HG03280 (cell line): ENCODE measurements at regions not wholly inside any gene's neighbourhood (a gene's known extent, or its start where the extent isn't known, plus 50 kb on each side); places are given as distances from the start of the nearest gene placed in this dataset.
"Not testable (repeated sequence)": the region's sequence is repeated elsewhere in the genome, so short reads cannot be mapped to it uniquely, and the experiment has no call there.

Experiments
- ATAC-seq: cut with Tn5 transposase; IDR thresholded peaks from one replicate; pipeline ENCODE4 v1.9.1; 2021; ENCODE audit warnings: mild to moderate bottlenecking, moderate library complexity; ENCODE audit not compliant: unreplicated experiment

DNA sequence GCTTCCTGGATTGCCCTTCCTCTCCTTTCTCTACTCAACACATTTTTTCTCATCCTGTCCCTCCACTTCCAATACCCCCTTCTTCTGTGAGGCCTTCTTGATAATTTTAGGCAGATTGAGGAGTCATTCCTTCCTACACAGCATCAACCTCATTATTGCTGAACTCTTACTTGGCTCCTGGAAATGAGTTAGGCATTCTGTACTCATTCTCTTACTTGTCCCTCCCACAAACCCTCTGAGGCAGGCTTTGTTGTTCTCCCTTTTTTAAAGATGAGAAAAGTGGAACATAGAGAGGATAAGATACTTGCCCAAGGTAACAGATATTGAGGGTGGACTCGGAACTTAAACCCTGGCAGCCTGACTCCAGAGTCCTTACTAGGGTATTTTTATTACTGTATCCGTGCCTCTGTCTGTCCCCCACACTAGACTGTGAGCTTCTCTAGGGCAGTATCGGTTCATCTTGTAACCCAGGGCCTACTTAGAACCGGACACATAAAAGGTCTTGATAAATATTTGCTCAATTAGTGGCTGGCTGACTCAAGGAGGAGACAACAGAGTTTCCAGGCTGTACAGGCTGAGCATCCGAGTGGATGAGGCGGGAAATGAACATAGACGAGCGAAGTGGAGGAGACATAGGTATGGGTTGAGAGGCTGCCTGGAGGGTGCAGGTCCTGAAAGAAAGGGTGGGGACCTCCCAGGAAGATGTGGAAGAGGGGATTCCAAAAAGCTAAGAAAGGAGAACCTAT, 148.7 kb upstream of the ATP2B2 start:
- no peak for ATAC-seq

DNA sequence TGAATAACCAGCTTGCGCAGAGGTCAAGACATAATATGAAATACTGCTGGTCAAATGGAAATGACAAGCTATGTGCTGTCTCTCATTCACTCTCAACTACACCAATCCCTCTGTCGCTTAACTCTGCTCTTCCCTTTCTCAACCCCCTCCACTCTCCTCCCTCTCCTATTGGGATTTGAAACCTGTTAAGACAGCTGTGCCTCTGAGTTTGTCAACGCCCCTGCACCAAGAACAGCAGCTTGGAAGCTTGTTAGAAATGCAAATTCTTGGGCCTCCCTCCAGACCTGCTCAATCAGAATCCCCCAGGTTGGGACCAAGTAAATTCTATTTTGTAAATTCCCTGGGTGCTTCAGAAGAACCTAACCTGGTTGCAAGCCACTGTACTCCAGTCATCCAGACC, 149.7 kb upstream of the ATP2B2 start:
- ATAC-seq: no peak

DNA sequence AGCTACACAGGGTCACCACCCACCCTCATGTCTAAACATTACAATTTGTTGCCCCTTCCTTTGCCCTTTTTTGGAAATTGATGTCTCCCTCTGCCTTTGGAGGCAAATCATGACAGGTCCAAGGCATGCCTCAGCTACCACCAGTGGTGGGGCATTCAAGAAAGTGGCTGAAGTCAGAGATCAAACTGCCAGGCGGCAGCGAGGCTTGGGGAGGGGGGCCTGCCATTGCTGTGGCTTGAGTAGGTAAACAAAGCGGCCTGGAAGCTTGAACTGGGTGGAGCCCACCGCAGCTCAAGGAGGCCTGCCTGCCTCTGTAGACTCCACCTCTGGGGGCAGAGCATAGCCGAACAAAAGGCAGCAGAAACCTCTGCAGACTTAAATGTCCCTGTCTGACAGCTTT, 152.0 kb upstream of the ATP2B2 start:
- not testable (repeated sequence) for ATAC-seq

DNA sequence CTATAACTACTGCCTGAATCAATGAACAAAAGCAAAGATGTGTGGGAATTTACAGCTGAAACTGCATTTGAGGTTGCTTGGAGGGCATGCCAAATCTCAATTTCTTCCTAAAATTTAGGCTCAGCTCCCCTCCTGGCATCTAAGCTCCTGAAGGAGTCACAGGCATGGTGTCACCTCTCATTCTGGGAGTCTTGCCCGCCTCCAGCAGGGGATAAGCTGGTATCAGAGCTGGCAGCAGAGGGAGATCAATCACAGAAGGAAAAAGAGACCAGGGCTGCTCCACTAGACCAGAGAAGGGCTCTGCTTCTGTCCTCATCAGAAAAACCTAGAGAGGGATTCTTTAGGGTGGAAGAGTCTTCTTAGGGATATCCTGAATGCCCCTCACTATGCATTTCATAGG, 150.4 kb upstream of the SLC6A11 start:
- no peak for ATAC-seq

DNA sequence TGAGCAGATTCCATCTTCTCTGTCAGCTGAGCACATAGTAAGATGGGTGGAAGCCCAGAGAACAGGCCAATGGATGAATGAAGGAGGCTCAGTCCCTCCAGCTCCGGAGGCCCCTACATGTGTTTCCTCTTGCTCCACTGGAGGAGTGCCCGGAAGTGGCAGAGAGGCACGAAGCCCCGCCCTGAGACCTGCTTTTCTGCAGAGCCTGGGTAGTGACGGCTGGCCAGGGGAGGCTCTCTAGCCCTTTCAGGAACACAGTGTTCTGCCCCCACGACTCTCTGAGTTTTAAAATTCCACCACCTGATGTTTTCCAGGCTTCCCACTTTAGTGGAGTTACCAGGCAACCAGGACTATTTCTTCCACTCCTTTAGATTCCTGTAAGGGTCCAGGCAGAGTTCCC, 149.4 kb upstream of the SLC6A11 start:
- ATAC-seq: no peak

DNA sequence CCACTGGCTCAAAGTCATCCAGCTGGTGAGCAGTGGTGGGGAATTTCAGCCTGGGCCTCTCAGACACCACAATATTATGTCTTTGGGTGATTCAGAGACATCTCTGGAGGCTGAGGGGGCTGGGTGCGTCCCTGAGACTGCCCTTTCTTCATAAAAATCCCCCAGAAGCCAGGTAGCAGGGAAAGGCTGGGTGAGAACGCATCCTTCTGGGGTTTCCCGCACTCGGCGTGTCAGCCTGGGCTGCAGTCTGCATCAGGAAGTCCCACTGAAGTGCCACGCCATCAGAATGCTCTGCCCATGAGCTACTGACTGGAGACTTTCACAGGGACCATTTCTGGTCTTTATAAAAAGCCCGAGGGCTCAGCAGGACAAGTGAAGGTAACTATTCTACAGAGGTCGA, 148.8 kb upstream of the SLC6A11 start:
- no peak for ATAC-seq

DNA sequence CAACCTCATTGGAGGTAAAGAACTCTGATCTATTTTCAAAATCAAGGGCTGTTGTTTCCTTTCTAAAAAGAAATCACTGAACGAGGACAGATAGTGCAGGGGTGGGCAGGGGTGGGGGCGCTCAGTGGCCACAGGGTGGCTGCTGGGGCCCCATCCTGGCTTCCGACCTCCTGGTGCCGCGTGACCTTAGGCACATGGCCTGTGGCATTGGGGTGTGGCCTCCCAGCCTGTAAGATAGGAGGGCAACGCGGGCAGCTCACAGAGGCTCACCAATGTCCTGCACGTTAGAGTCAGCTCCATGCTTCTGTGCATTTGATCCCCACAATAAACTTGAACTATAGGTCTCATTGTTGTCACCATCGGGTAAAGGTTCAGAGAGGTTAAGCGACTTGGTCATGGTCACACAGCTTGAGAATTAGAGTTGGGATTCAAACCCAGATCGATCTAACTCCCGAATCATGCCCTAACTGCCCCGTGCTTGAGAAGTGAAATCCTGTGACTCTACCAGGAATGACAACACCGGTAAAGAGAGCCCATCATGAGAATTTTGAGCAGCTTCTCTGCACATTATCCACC, 148.0 kb upstream of the SLC6A11 start:
- ATAC-seq: no peak

DNA sequence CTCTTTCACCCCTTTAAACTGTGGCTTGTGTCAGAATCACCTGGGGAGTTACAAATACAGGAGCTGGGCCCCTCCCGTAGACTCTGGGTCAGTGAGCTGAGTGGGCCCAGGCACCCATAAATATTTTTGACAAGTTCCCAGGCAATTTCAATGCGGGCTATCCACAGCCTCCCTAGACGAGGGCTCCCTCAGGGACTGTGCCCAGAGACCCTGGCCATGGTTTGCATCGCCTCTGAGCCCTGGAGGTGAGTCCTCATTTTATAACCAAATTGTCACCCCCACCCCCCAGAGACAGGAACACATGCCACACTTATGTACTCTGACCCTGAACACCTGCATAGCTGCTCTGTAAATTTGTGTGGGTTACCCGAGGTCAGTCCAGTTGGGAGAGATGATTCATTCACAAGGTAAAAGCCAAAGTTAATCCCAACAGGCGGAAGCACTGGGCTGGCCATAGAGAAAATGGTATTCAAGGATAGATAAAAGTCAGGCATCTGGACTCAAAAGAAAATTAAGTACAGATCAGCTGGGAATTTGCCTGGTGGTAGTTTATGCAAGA, 146.5 kb upstream of the SLC6A11 start:
- ATAC-seq: no peak

DNA sequence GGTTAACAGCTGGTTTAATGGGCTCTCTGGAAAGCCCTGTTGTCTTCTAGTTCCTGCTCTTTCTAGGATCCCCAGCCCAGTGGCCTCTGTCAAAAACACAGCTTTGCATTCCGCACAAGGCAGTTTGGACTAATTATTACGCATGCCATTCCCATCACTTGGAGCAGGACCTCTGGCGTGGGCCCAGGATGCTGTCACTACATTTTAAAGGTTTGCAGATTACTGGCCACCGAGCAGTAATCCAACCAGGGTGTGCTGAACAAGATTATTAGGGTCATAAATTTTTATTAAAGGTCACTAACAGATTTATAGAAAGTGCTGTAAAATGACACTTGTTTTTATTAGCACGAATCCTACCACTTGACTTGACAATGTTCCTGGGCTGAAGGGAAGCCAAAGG, 143.6 kb upstream of the SLC6A11 start:
- ATAC-seq: no peak

DNA sequence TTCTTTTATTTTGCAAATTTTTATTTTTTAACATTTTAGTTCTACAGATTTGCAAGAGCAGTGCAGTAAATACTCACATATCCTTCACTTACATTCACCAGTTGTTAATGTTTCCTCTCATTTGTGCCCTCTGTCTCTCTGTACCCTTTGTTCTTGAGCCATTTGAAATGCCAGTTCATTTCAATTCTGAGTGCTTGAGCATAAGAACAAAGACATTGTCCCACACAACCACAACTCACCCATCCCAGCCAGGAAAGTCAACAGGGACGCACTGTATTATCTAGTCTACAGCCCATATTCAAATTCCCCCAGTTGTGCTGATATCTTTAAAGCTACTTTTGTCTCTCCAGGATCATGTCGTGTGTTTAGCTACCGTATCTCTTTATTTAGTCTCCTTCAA, 141.4 kb upstream of the SLC6A11 start:
- ATAC-seq: no peak

DNA sequence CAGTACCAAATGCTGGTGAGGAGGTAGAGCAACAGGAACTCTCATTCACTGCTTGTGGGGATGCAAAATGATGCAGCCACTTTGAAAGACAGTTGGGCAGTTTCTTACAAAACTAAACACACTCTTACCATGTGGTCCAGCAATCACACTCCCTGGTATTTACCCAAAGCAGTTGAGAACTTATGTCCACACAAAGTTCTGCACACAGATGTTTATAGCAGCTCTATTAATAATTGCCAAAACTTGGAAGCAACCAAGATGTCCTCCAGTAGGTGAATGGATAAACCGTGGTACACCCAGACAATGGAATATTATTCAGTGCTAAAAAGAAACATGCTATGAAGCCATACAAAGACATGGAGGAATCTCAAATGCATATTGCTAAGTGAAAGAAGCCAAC, 139.1 kb upstream of the SLC6A11 start:
- no peak for ATAC-seq

DNA sequence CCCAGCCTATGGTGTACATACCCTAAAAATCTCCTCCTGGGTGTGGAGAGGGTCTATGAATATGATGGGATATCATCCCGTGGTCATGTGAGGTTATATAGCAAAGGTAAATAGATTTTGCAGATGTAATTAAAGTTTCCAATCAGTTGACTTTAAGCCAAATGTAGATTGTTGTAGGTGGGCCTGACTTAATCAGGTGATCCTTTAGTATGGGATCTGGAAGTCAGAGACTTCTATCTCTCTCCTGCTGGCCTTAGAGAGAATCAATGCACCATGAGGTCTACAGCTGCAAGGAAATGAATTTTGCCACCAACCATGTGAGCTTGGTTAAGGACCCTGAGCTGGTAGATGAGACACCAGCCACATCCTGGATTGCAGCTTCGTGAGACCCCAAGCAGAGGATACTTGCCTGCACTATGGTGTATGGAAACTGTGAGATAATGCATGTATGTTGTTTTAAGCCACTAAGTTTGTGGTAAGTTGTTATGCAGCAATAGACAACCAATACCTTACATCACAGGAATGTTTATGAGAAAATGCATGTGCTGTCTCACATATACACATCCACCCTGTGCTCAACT, 137.1 kb upstream of the SLC6A11 start:
- no peak for ATAC-seq

DNA sequence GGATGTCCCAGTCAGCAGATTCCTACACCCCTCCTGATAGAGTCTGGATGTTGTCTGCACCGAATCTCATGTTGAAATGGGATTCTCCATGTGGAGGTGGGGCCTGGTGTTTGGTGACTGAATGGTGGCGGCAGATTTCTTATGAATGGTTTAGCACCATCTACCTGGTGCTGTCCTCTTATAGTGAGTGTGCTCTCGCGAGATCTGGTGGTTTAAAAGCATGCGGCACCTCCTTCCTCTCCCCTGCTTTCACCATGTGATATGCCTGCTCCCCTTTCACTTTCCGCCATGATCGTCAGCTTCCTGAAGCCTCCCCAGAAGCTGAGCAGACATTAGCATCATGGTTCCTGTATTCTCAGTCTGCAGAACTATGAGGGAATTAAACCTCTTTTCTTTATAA, 135.2 kb upstream of the SLC6A11 start:
- ATAC-seq: no peak

DNA sequence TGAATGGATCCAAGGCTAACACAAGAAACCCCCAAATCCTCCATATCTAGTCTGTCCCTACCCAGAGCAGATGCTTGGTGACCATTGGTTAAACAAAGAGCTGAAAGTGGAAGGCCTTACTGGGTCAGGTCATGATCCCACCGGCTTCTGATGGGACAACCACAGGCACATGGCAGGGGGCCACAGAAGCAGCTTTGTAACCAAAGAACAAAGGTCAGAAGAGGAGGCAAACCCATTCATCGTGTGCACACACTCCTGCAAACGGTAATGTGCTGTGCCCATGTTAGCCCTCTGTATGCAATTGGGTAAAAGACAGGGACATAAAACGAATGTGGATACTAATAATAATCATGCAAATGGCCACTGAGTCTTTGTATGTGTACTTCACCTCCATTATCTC, 133.3 kb upstream of the SLC6A11 start:
- no peak for ATAC-seq

DNA sequence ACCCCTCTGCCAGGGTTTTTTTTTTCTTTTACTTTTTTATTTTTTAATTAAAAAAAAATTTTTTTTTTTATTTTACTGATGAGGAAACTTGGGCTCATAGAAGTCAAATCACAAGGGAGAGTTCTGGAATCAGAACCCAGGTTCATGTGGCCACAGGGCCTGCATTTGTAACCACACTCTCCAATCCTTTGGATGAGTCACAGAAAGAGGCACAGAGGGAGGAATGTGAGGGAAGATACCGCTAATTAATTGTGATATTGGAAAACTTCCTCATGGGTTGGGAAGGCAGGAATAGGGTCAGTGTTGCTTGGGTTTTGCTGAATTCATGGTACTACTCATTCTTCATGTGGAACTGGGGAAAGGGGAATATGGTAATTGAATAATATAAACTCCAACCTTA, 132.9 kb upstream of the SLC6A11 start:
- no peak for ATAC-seq

DNA sequence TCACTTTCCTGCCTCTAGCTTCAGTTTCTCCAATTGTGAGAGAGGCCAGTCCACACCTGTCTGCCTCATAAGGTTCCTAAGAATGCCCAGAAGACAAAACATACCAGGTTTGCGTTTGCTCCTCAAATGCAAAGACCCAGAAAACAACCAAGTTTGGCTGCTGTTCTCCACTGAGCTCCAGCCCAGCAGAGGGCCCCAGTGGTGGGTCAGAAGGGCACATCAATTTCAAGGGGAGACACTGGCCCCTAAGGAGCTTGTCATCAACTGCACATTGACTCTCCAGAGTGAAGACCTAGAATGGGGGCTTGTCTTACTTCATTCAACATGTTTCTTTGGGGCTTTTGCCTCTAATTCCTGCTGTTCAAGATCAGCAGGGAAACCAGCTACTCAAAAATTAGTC, 127.9 kb upstream of the SLC6A11 start:
- no peak for ATAC-seq

DNA sequence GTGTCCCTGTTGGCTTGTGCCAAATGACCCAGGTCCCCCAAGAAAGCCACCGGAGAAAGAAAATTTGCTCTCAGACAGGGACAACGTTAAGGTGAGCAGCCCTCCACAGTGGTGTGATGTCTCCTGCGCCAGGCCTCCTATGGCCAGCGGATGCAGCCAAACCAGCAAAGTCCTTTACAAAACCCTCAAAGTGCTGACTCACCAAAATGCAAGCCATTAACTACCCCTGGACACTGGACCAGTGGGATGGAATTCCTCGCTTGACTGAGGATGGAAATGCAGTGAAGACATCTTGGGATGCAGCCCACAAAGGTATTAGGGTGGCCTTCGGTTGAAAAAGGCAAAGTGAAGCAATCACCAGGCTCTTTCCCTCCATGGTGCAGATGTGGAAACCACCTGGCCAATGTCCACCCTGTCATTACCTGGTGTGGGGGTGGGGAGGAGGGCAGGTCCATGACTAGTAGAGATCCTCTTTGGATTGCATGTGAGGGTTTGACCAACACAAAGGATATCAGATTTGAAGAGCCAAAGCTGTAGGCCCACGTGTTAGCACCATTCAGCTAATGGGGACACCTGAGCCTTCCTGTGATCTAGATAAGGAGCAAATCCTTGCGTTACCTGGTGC, 127.4 kb upstream of the SLC6A11 start:
- no peak for ATAC-seq

DNA sequence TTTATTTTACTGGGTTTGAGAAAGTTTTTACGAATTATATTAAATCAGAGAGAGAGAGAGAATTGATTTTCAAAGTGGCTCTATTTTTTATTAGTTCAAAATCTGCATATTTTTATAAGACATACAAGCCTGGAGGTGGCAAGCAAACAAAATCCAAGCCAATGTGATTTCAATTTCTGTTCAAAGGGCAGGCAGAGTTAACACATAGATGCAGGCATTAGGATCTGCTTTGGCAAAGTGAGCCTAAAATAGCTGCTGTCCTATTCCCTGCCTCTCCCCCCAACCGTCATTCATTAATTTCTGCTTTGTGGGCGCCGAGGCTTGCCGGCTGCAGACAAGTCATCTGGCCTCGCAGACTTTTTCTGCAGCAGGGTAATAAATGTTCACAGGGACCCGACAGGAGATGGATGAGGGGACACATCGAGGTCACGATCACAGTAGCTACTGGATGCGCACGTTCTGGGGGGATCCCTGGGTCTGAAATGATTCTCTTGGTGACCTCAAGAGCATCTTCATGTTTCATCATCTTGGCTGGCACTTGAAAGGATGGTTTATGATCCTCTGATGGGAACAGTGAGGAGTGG, 123.9 kb upstream of the SLC6A11 start:
- no peak for ATAC-seq

DNA sequence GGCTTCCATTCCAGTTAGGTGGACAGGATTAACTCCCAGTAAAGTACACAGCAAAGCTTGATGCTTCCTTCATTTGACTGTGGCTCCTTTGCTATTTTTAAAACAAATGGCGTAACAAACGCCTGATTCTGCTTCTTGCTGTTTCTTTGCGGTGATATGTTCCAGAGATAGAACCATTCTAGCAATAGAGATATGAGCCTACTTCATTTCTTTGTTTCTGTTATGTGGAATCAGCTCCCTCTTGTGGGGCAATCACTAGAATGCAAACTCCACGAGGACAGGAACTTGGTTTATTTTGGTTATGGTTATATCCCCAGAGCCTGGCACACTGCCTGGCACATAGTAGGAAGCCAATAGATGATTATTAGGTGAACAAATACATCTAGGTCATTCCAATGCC, 122.6 kb upstream of the SLC6A11 start:
- no peak for ATAC-seq

DNA sequence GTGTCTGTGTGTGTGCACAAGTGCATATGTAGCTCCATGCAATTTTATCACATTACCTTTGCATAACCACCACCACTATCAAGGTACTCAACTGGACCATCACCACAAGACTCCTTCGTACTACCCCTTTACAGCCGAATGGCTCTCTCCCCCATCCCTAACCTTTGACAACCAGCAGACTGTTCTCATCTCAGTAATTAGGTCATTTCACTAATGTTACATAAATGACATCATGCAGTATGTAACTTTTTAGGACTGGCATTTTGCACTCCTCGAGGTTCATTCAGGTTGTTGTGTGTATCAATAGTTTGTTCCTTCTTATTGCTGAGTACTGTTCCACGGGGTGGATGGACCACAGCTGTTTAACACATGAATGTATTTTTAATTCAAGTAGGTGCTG, 121.8 kb upstream of the SLC6A11 start:
- ATAC-seq: no peak

DNA sequence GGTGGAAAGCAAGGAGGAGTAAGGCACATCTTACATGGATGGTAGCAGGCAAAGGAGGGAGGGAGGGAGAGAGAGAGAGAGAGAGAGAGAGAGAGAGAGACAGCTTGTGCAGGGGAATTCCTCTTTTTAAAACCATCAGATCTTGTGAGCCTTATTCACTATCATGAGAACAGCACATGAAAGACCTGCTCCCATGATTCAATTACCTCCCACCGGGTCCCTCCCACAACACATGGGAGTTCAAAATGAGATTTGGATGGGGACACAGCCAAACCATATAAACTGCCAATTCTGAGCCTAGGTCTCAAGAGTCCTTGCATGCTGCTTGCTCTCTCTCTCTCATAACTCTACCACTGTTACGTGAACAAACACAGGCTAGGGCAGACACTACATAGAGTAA, 120.8 kb upstream of the SLC6A11 start:
- not testable (repeated sequence) for ATAC-seq
